Testis (tissue), 2 donors: ENCODE measurements at regions not wholly inside any gene's neighbourhood (a gene's known extent, or its start where the extent isn't known, plus 50 kb on each side); places are given as distances from the start of the nearest gene placed in this dataset.

Experiments
- DNase-seq: peaks from one replicate; pipeline ENCODE4 v3.0.0-alpha.2; 2019
- H3K27ac ChIP-seq, 2 donors: fragments of 200-600 bp; sonication (generic); one replicate each; pipeline ENCODE4 v1.5.1; 2019
- H3K27me3 ChIP-seq: fragments of 200-600 bp; sonication (generic); one replicate; pipeline ENCODE4 v1.5.1; 2019
- H3K36me3 ChIP-seq: fragments of 200-600 bp; sonication (generic); one replicate; pipeline ENCODE4 v1.5.1; 2017; ENCODE audit warnings: low read depth; ENCODE audit errors: missing control alignments
- H3K4me1 ChIP-seq: fragments of 200-600 bp; sonication (generic); one replicate; pipeline ENCODE4 v1.5.1; 2019
- H3K4me3 ChIP-seq, 2 donors: fragments of 200-600 bp; sonication (generic); one replicate each; pipeline ENCODE4 v1.5.1; 2017 to 2019
- H3K9me3 ChIP-seq: fragments of 200-600 bp; sonication (generic); one replicate; pipeline ENCODE4 v1.5.1; 2017
- CTCF ChIP-seq, 3 experiments: fragments of 450-650 bp in 2 of 3; fragments of 200-600 bp in 1 of 3; sonication (generic) in 1 of 3; IDR thresholded peaks; one replicate each; pipeline ENCODE4 v1.5.1; 2016 to 2019; ENCODE audit warnings: antibody characterized with exemption in 3 of 3, mild to moderate bottlenecking in 2 of 3, moderate library complexity in 1 of 3
- POLR2A ChIP-seq: fragments of 450-650 bp; IDR thresholded peaks from one replicate; pipeline ENCODE4 v1.6.1; 2017; ENCODE audit warnings: antibody characterized with exemption, mild to moderate bottlenecking, moderate library complexity
- WGBS, 2 donors: methylation state at CpG; one replicate each; pipeline ENCODE4 v1.1.5; 2018; 5-methylcytosine and 5-hydroxymethylcytosine counted together
- intact Hi-C: fragments of 100-400 bp; cut with DNase I; formaldehyde crosslinking; loops from one replicate; pipeline ENCODE4 v1.15.1; 2023; ENCODE audit warnings: low total_unique reads

- no peak for TF ChIP-seq POLR2A
- no peak for TF ChIP-seq CTCF (IDR thresholded peaks at IDR 0.05)
- intact Hi-C loops: no loop called here
- no peak for DNase-seq
- H3K4me3 ChIP-seq: no peak overlapping the region
- WGBS, 2 donors: 72 to 85% methylated on average over 4 of the region's 4 CpGs
- H3K9me3 ChIP-seq: no peaks in the 10 kb centered on the region
- H3K27ac ChIP-seq: no peak overlapping the region
- H3K36me3 ChIP-seq: no peaks in the 10 kb centered on the region
- no peaks in the 10 kb centered on the region for H3K4me1 ChIP-seq
- no peaks in the 10 kb centered on the region for H3K27me3 ChIP-seq
Observed at GRCh38 chr3:14057701-14058100, 67.0 kb downstream of the CHCHD4 start.

- no peak for TF ChIP-seq CTCF (IDR thresholded peaks at IDR 0.05)
- no peak for TF ChIP-seq POLR2A
- intact Hi-C loops: no loop called here
- Histone ChIP-seq H3K9me3 (no peaks in the 10 kb centered on the region), H3K27ac (no peak overlapping the region), H3K36me3 (no peaks in the 10 kb centered on the region), H3K27me3 (no peaks in the 10 kb centered on the region), H3K4me3 (no peak overlapping the region), H3K4me1 (no peaks in the 10 kb centered on the region)
- DNase-seq: no peak
Observed at GRCh38 chr3:14047841-14048240, 76.8 kb downstream of the CHCHD4 start.

- DNase-seq: no peak
- Histone ChIP-seq H3K27me3 (no peaks in the 10 kb centered on the region), H3K36me3 (no peaks in the 10 kb centered on the region), H3K4me3 (no peak overlapping the region), H3K27ac (no peak overlapping the region), H3K4me1 (no peaks in the 10 kb centered on the region), H3K9me3 (no peaks in the 10 kb centered on the region)
- WGBS, 2 donors: 68 to 73% methylated on average over 5 of the region's 5 CpGs
- TF ChIP-seq CTCF (IDR thresholded peaks at IDR 0.05): no peak
- TF ChIP-seq POLR2A: no peak
- intact Hi-C loops: no loop called here
Observed at GRCh38 chr3:14047027-14047426, 77.6 kb downstream of the CHCHD4 start.

- H3K27ac ChIP-seq: no peak overlapping the region
- no peak overlapping the region for H3K4me3 ChIP-seq
- 80 to 82% methylated on average over 3 of the region's 3 CpGs for WGBS, 2 donors
- no peaks in the 10 kb centered on the region for H3K4me1 ChIP-seq
- intact Hi-C loops: no loop called here
- no peaks in the 10 kb centered on the region for H3K36me3 ChIP-seq
- no peaks in the 10 kb centered on the region for H3K27me3 ChIP-seq
- no peak for DNase-seq
- TF ChIP-seq CTCF (IDR thresholded peaks at IDR 0.05) (no peak), POLR2A (no peak)
- no peaks in the 10 kb centered on the region for H3K9me3 ChIP-seq
Observed at GRCh38 chr3:14042680-14043079, 82.0 kb downstream of the CHCHD4 start.

GRCh38 chr3:14039149-14039548 is 85.5 kb downstream of the CHCHD4 start:
- Histone ChIP-seq H3K4me1 (no peaks in the 10 kb centered on the region), H3K4me3 (no peak overlapping the region), H3K27ac (no peak overlapping the region), H3K36me3 (no peaks in the 10 kb centered on the region), H3K9me3 (no peaks in the 10 kb centered on the region), H3K27me3 (no peaks in the 10 kb centered on the region)
- WGBS, 2 donors: 29 to 32% methylated on average over 2 of the region's 2 CpGs
- no peak for DNase-seq
- intact Hi-C loops: no loop called here
- TF ChIP-seq CTCF (IDR thresholded peaks at IDR 0.05): no peak
- no peak for TF ChIP-seq POLR2A
